AG08396 (cell line): ENCODE measurements at regions not wholly inside any gene's neighbourhood (a gene's known extent, or its start where the extent isn't known, plus 50 kb on each side); places are given as distances from the start of the nearest gene placed in this dataset.

Experiments
- DNase-seq: peaks from one replicate; pipeline ENCODE4 v3.0.0; 2012; ENCODE audit warnings: low spot score, mixed read lengths

DNA sequence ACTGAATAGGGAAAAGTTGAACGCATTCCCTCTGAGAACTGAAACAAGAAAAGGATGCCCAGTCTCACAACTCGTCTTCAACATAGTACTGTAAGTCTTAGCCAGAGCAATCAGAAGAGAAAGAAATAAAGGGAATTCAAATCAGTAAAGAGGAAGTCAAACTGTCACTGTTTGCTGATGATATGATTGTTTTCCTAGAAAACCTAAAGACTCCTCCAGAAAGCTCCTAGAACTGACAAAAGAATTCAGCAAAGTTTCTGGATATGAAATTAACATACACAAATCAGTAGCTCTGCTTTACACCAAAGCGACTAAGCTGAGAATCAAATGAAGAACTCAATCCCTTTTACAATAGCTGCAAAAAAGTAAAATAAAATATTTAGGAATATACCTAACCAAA lies 471.2 kb upstream of the CNTN5 start:
- DNase-seq = no peak

DNA sequence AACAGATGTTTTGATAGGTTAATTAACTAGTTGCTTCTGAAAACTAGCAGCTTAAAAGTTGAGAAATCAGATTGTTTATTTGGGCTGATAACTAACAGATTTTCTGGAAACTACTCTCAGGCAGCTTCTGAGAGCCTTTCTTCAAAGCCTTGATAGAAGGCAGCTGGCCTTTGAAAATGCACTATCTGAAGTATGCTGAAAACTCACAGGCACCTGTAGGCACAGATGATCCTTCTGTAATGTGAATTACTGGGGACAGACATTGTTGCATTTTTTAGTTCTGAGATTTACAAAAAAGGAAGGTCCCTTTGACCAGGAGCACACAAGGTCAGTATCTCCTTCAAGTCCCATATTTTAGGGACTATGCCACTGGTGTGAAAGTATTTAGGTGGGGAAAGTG lies 460.8 kb upstream of the CNTN5 start:
- no peak for DNase-seq

DNA sequence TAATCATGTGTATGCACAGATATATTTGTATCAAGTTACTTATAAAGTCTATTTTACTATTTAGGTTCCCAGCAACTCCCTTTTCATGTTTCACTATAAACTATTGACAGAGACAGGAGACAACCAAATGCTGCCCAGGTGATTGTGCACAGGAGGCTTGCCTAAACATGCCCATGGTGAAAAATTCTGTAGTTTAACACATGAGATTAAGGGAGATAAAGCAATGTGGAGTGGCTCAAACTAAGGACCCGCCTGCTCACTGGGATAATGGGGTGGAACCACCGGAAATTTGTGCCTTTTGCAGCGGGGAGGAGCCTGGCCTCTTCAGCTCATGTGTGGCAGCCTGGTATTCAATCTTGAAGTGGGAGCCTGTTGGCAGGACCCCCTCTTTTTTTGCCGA lies 459.5 kb upstream of the CNTN5 start:
- no peak for DNase-seq

DNA sequence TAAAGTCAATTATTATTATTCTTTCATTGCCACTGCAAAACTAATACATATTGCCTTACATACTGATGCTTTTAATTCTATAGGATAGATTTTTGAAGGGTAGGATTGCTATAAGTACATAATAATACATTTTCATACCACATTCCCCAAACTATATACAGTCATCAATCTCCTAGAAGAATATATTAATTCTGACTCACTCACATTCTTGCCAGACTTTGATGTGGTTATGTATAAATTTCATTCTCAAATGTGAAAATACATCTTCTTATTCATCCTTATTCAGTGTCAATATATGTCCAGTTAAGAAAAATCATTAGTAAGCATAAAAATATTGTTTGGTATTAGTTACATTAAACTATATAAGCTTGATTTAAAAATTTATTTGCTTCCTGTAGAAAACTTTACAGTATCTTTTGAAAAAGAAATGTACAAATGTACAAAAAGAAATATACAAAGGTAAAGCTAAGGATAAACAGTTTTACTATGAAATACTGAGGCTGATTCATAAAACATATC lies 458.8 kb upstream of the CNTN5 start:
- DNase-seq = no peak

DNA sequence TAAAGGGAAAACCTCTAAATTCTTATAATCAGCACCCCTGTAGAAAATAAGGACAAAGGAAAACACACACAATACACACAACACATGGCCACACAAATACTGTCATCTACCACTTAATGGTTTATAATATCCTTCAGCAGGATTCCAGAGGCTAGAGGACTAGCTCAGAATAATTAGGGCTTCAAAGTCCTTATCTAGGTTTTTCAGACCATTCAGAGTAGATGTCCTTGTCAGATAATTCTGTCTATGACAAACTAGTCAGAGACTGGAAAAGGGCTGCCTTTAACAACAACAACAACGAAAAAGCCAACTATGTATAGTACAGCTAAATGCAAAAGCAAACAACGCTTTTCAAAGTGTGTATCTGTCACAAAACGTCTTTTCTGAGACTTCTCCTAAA lies 456.5 kb upstream of the CNTN5 start:
- DNase-seq = no peak

DNA sequence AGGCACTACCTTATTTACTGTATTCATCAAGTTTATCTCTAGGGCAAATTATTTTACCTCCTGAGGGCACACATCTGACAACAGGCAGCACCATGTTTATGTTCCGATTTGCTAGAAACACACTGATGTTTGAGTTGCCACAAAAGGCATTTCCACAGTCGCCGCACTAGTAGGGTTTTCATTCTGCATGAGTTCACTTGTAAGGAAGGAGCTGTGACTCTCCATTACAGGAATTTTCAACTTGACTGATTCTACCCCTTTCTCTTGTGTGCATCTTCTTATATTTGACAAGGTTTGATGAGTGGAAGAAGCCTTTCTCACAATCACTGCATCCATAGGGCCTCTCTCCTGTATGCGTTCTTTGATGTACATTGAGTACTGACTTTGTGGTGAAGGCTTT lies 455.9 kb upstream of the CNTN5 start:
- no peak for DNase-seq

DNA sequence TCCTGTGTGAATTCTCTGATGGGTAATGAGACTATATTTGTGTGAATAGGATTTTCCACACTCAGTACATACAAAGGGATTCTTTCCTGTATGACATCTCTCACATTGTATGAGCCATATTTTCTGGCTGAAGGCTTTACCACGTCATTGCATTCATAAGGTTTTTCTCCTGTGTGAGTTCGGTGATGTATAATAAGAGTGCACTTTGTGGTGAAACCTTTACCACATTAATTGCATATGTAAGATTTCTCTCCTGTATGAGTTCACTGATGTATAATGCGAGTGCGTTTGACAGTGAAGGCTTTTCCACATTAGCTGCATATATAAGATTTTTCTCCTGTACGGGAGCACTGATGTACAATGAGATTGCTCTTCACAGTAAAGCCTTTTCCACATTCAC lies 455.4 kb upstream of the CNTN5 start:
- DNase-seq = no peak

DNA sequence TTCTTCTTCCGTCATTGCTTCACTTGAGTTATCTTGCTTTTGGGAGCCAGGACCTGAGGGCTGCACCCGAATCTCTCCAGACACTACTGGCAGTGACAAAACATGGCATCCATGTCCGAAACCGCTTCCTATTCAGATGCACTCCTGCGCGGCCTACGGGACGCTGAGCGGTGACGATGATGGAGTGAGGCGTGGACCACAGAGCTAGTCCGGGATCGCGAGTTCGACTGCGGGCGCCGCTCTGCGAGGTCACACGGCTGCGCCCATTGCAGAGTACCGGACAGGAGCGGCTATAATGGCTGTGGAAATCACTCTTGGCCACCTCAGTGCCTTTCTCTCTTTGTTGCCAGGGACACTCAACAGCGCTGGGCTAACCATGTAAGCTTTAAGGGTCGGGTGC lies 453.8 kb upstream of the CNTN5 start:
- DNase-seq = no peak

DNA sequence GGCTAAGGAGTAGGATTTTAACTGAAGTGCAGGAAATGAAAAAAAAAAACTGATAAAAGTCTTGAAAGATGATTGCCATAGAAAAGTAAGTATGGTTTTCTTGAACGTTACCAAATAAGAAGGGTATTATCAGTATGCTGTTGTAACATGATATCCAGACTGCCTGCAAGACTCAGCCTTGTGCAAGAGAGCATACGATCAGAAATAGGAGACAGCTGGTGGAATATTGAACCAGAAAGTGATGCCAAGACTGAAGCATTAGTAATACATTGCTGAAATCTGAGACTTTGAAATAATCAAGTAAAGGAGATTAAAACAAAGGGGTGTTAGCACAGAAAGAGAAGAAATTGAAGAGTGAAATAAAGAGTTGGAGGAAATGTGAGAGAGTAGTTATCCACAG lies 452.7 kb upstream of the CNTN5 start:
- DNase-seq = no peak

DNA sequence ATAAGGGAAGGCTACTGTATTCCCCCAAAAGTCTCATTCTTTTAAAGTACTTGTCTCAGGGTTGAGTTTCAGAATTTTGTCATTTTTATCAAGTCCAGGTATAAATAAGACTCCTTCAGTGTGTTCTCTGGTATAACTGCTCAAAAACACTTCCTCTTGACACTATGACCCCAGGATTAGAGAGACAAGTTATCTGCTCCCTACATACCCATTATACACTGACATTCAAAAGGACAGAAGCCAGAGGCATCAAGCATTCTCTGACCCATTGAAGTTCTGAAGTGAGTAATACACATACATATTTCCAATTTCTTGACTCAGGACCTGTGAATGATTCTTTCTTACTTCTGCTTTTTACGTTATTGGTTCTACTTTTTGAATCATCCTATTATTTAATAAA lies 447.8 kb upstream of the CNTN5 start:
- no peak for DNase-seq

DNA sequence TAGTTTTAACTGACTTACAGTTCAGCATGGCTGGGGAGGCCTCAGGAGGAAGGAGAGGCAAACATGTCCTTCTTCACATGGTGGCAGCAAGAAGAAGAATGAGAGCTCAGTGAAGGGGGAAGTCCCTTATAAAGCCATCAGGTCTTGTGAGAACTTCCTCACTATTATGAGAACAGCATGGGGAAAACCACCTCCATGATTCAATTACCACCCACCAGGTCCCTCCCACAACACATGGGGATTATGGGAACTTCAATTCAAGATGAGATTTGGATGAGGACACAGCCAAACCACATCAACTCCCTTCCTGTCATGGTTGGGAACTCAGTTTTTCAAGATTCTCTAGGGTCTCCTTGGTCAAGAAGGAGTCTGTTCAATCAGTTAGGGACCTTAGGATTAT lies 432.9 kb upstream of the CNTN5 start:
- no peak for DNase-seq

DNA sequence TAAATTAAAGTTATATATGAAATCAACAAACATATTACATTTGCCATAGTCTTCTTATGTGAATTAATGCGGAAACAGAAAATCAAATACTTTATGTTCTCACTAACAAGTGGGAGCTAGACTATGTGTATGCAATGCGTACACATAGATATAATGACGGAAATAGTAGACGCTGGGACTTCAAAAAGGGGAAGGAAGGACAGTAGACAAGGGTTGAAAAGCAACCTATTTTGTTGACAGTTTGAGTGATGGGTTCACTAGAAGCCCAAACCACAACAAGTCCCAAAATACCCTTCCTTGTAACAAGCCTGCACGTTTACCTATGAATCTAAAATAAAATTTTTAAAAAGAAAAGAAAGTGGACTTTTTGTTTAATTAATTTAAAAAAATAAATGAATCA lies 430.8 kb upstream of the CNTN5 start:
- DNase-seq = no peak

DNA sequence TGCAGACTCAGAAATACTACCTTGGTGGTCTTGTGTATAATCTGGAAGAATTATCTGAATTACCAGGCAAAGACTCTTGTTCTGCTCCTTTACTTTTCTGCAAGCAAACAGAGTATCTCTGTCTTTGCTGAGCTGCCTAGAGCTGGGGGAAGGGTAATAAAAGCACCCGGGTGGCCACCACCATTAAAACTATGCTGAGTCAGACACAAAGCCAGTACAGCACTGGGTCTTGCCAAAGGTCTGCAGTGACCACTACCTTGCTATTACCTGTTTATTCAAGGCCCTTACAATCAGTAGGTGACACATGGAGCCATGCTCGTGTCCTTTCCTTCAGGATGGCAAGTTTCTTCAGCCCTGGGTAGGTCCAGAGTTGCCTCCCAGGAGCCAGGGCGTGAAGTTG lies 420.6 kb upstream of the CNTN5 start:
- DNase-seq = no peak

DNA sequence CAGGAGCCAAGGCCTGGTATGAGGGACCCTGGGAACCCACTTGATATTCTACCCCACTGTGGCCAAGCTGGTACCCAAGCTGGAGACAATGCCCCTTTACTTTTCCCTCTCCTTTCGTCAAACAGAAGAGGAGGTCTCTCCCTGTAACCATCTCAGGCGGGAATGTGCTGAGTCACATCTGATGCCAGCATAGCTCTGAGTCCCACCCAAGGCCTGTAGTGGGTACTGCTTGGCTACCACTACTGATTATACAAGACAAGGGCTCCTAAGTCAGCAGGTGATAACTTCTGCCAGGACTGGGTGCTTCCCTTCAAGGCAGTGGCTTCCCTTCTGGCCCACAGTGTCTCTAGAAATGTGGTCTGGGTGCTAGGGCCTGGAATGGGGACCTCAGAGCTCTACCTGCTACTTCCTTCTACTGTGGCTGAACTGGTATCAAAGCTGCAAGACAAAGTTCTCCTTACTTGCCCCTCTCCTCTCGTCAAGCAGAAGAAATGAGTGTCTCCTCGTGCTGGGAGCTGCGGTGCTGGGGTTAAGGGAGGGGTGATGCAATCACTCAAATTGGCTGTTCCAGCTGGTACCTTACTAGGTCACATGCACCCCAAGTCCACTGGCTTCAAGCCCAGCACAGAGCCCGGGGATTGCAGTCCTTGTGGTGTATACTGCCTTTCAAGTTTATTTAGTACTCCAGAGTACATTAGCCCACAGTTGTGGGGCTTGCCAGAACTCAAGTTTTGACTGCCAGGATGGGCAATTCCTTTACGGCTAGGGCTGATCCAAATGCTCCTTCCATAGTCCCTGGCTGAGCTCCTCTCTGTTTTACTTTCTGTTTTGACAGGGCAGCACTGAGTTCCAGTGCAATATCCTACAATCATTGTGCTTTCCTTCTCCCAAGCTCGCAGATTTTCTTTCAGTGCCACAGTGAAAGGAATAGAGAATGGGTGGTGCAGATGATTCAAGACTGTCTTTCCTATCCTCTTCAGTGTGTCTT lies 419.7 kb upstream of the CNTN5 start:
- DNase-seq = no peak

DNA sequence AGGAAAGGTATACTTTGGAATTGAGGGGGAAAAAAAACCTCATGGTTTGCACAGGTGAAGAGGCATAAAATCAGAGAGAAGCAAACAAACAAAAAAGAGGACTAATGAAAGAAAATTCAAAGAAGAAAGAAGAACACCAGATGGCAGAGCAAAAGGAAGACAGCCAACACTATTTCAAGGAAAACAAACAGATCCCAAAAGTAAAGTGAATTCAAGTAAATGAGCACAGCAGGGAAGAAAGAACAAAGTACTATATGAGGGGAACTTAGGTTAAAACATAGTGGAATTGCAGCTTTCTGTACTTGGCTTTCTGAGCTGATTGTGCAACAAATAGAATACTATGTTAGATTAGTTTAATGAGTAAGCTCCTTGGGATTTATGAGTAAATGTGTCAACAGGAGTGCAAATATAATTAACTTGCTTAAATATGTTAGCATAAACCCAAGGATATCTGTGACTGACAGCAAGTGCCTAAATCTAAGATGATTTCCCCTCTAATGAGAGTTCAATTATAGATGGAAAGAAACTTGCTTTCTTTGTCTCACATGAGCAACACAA lies 404.6 kb upstream of the CNTN5 start:
- no peak for DNase-seq

DNA sequence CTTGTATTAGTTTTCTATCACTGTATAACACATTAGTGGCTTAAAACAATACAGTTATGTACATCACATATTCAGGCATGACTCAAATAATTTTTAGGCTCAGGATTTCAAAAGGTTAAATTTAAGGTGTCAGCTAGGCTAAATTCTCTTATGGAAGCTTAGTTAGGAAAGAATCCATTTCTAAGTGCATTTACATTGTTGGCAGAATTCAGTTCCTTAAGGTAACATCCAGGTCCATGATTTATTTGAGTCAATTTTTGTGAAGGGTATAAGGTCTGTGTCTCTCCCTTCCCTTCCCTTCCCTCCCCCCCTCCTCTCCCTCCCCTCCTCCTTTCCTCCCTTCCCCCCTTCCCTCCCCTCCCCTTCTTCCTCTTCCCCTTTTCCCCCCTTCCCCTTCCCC lies 399.0 kb upstream of the CNTN5 start:
- no peak for DNase-seq

DNA sequence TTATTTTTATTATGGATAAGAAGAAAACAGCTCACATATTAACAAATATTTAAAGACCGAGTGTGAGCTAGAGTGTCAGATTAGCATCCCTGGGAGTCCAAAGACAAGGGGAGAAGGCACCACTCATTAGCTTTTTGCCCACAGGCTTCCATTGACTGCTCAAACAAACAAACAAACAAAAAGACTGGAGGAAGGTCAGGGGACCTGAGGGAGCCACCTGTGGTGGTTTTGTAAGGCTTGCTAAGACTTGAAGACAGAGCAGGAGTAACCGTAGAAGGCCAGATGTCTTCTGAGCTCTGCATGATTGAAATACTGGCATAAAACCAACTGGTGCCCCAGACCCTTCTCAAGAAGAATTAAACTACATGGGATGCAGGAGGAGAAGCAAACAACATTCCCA lies 395.2 kb upstream of the CNTN5 start:
- no peak for DNase-seq

DNA sequence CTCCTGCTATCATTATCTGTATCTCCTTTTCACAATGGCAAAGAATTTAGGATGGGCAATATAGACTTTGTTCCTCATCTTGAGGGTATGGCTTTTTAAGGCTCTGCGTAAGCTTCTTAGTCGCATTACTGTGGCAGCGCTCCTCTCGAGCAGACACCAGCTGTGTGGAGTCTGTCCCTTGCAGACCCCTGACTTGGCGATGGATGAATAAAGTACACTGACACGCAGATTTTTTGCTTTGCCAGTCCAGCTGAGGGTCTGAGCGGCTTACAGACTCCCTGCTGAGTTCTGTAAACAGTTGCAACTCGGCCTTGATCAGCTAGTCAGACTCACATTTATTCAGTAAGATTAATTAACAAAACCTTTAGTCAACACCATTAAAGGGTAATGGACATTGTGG lies 390.0 kb upstream of the CNTN5 start:
- no peak for DNase-seq

DNA sequence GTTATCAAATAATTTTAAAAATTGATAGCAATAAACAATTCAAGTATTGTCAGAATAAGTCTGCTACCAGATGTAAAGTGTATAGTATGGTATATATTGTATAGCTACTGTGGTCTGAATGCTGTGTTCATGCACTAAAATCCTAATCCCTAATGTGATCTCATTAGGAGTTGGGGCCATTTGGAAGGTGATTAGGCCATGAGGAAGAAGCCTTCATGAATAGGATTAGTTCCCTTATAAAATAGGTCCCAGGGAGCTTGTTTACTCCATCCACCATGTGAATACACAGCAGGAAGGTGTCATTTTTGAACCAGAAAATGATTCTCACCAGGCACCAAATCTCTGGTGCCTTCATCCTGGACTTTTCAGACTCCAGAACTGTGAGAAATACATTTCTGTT lies 363.0 kb upstream of the CNTN5 start:
- DNase-seq = no peak

DNA sequence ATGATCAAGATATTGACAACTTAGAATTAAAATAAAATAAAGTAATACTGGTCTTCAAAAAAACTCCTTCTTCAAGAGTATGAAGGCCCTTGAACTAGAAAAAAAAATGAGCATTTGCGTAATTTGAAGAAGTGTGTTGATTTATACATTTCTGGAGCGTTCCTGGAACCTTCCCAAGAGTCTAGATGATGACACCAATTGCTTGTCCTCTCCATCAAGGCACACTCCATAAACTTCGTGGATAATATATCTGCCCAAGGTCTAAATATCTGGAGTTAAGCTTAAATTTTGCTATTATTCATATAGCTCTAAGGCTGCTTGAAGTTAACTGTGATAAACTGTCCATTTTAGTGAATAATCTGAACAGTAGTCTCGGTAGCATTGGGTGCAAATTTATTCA lies 361.3 kb upstream of the CNTN5 start:
- DNase-seq = no peak

DNA sequence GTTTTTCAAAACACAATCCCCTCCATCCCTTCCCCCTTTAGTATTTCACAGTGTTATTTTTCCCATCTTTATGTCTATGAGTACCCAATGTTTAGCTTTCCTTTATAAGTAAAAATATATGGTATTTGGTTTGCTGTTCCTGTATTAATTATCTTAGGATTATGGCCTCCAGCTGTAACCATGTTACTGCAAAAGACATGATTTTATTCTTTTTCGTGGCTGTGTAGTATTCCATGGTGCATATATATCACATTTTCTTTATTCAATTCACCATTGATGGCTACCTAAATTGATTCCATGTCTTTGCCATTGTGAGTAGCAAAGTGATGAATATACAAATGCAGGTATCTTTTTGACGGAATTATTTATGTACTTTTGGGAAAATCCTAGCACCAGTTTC lies 346.4 kb upstream of the CNTN5 start:
- no peak for DNase-seq

DNA sequence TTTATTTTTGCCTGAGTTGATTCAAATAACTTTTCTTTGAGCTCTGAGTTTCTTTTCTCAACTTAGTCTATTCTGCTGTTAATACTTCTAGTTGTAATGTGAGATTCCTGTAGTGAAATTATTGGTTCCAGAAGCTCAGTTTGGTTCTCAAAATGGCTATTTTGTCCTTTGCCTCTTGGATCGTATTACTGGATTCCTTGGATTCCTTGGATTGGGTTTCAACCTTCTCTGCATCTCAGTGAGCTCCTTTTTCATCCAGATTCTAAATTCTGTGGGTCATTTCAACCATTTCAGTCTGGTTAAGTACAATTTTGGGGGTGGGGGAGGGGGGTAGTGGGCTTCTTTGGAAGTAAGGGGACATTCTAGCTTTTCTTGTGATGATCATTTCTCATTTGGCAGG lies 341.1 kb upstream of the CNTN5 start:
- DNase-seq = no peak

DNA sequence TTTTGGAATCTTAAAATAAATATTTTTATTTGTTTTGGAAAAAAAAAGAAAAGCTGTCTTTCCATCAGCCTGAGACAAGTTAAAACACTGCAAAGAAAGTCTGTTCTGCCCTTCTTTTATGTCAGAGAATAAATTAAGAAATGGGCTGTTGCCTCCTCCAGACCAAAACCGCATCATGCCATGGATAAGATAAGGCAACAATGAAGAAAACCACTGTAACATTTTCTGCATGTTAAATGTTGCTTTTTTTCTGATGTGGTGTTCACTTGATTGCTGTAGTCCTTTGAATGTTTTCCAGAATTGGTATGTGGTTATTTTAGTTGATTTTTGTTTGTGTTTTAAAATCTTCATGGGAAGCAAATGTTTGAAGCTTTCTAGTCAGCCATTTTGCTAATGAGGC lies 319.2 kb upstream of the CNTN5 start:
- no peak for DNase-seq
